NCI-H82 treated with DMSO at 0.1 percent for 48 hours (cell line): ENCODE measurements at regions not wholly inside any gene's neighbourhood (a gene's known extent, or its start where the extent isn't known, plus 50 kb on each side); places are given as distances from the start of the nearest gene placed in this dataset.

Experiments used
- DNase-seq: peaks from one replicate; lab custom pipeline; 2025; ENCODE audit not compliant: unreplicated experiment; lab: John Stamatoyannopoulos, UW

DNA sequence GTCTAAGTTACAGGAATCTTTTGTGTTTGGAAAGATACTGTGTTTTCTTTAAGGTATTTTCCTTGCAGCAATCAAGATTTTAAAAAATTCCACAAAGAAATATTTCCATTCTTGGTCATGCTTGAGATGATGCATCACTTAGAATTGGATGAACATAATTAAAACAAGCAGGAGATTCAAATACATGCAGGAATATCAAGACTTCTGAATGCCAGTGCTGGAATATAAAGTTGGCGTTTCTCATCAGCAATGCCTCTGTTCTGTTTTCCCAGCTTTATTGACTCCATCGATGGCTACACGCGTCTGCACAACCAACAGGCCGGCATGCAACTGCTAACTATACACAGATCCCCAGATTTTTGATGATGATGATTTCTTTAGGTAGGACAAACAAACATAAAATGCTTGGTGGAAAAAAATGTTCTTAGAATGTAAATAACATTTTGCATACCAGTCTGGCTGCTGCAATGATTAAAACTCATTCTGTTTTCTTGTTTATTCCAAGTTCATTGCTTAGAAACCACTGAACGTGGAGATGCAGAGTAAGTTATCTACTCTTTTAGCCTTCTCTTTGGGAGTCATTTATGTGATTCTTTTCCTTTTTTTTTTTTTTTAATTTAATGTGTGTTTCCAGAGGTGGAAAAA, 91.3 kb upstream of the FAM171A1 start:
- DNase-seq = no peak

DNA sequence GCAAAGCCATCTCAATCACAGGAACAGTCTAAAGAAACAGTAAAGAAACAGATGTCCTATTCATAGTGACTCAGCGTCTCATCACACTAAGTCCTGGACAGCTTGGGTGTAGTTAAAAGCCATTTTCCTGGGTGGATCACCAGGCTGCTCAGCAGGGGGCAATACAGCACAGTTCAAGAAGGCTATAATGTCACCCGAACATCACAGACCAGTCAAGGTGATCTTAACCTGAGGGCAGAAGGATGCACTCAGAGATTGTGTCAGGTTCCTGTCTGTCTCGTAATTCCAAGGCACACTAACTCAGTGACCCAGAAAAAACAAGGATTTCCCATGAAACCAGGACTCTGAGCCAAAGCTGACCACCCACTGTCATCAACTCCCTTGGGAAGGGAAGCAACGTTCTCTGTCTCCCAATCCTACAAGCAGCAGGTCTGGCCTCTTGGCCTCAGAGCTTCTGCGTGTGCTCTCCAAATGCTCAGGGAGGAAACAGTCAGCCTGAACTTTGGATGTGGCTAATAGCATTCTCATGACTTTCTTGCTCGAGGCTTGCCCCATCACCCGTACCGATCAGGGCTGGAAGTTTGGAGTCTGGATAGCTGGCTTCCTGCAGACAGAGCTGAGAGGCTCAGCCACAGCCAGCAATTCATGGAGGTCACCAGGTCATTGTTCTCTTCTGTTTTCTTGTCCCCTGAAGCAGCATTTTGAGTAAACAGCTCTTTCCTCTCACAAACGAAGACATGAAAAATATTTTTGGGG, 90.4 kb upstream of the FAM171A1 start:
- DNase-seq = no peak

- DNase-seq = no peak
Measured at GRCh38 chr10:15460661-15461060, 89.6 kb upstream of the FAM171A1 start.

GRCh38 chr10:15459218-15459617, 88.1 kb upstream of the FAM171A1 start:
- no peak for DNase-seq

DNA sequence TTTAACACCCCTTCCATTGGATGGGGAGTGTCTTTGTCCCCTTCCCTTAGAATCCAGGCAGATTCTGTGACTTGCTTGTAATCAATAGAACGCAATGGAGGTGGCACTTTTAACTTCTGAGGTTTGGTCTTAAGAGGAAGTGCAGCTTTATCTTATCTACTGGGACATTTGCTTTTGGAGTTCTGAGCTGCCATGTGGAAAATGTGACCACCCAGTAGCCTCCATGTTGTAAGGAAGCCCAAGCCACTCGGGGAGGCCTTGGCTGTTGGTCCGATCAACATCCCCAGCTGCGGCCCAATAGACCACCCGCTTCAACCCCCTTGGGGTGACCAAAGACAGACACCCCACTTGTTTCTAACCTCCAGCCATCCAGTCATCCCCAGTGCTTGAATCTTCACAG, 86.3 kb upstream of the FAM171A1 start:
- no peak for DNase-seq

DNA sequence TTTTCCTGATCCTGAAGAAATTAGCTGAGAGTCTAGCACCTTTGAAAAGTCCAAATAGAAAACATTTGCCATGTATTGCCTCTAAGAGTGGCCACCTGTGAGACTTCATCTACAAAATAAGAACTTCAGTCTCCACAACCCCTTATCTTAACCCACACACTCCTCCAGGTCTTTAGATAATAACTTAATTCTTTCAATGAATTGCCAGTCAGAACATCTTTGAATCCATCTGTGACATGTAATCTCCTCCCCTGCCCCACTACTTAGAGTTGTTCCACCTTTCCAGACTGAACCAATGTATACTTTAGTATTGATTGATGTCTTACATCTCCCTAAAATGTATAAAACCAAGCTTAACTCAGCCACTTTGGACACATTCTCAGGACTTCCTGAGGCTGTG, 84.4 kb upstream of the FAM171A1 start:
- DNase-seq = no peak

GRCh38 chr10:15453926-15454325, 82.8 kb upstream of the FAM171A1 start:
- DNase-seq = peak; percentile 59

DNA sequence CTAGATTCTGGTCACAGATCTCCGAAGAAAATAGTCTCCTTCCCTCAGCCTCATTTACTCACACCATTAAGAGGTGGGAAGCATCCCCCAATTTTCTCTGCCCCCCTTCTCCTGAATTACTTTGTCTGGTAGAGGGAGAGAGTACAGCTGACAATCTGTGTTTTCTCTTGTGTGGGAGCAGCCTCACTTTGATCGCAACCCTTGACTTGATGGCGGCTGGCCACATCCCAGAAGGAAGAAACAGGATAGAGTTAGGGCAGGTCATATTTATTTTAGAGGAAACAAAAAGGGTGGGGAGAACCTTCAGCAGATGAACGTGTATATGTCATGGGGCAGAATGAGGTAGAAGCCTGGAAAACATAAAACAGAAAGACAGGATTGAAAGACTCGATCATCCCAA, 82.4 kb upstream of the FAM171A1 start:
- no peak for DNase-seq

- DNase-seq = no peak
Measured at GRCh38 chr10:15452545-15452944, 81.5 kb upstream of the FAM171A1 start.

- no peak for DNase-seq
Measured at GRCh38 chr10:15451137-15452094, 80.3 kb upstream of the FAM171A1 start.

DNA sequence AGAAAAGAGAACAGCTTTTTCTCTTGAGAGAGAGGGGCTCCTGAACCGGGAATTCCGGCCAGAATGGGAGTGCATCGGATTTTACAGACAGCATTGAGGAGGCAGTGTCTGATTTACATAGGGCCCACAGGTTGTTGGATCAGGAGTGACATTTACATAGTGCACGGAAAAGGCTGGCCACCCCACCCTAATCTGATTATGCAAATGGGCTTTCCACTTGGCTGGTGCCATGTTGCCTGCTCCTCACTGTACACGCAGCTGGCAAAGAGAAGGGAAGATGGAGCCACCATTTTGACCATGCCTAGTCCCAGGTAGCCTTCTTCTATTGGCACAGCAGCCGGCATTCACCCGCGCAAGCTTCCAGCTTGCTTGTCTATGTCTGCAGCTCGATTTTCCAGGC, 77.5 kb upstream of the FAM171A1 start:
- DNase-seq = peak; percentile 23

GRCh38 chr10:15445006-15445390, 73.9 kb upstream of the FAM171A1 start:
- DNase-seq = no peak

DNA sequence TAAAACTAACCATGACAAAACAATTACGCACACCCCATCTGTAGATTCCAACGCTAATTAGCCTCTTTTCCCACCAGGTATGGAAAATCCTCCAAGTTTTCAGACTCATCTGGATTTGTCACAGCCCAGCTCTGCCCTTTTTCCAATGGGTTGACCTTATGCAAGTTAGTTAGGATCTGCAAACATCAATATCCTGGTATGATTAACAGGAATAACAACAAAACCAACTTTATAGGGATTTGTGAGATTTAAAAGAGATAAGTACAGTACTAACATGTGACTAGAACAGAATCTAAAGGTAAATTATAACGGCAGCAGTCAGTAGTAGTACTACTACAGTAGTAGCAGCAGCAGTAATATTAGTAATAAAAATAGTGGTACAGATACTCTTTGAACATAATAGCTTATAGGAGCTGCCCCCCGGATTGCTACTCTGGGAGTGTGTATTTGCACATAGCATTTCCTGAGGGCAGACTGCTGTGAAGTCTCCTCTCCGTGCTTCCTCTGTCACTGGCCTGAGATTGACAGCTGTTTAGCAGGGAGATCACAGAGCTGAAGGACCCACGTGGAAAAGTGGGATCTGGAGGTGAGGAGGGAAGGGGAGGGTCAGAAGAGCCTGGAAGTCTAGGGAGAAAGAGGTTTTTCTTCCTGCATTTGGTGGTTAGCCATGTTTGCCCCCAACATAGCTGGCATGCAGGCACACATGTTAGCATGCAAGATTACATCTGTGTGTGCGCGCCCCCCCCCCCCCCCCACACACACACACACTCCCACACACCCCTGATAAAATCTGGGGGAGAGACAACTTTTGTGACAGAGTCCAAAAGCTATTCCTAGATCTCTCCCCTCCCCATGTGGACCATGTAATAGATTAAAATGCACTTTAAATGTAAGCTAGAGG, 73.3 kb upstream of the FAM171A1 start:
- DNase-seq = no peak

DNA sequence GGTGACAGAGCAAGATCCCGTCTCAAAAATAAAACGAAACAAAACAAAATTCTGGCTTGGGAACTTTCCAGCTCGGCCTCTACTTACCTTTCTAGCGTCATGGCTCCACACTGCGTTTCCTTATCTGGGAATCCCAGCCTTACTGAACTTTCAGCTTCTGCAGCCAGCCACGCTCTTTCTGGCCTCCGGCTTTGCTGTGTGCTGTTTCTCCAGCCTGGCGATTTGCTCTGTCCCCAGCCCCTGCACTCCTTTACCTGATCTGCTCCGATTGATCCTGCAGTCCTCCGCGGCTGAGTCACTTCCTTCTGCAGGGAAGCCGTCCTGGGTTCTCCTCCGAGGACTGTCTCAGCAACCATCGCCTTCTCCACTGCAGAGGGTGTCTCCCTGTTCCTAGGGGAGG, 71.0 kb upstream of the FAM171A1 start:
- no peak for DNase-seq

DNA sequence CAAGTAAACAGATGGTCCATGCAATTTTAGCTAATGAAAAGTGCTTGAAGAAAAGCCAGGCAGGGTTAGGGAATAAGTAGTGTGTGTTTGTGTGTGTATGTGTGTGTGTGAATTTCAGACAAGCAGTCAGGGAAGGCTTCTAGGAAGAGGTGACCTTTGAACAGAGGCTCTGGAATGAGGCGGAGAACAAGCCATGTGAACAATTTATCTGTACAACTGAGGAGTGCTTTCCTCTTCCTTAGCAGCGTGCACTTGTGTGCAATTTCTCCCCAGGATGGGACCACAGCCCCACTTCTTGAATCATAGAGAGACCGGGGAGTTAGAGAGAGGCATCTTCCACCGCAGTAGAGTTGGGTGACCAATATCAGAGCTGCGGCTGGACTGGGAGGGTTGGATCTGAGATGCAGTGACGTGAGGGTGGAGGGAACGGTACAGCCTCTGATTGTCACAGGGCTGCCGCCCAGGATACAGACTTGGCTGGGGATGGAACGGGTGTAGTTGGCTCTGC, 69.2 kb upstream of the FAM171A1 start:
- DNase-seq = no peak

DNA sequence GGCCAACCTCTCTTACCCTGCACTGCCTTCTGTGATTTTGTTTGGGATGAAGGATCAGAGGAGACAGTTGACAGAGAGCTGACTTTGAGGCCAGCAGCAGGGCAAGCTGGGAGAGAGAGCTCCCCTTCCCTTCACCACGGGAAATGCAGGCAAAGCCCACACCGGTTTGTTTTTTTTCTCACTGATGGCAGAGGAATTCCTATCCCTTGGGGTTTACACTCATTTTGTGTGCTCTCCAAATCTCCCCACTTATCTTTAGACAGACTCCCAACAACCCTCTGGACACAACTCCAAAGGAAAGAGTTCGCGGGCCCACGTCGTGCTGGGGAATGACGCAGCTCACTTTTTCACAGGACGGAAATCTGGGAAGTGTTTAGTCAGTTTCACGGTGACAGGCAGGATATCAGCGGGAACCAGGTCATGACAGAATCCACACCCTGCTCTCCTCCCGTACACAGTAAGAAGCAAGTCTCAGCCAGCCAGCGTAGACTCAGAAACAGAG, 68.3 kb upstream of the FAM171A1 start:
- no peak for DNase-seq

GRCh38 chr10:15436696-15437095, 65.6 kb upstream of the FAM171A1 start:
- DNase-seq = no peak

DNA sequence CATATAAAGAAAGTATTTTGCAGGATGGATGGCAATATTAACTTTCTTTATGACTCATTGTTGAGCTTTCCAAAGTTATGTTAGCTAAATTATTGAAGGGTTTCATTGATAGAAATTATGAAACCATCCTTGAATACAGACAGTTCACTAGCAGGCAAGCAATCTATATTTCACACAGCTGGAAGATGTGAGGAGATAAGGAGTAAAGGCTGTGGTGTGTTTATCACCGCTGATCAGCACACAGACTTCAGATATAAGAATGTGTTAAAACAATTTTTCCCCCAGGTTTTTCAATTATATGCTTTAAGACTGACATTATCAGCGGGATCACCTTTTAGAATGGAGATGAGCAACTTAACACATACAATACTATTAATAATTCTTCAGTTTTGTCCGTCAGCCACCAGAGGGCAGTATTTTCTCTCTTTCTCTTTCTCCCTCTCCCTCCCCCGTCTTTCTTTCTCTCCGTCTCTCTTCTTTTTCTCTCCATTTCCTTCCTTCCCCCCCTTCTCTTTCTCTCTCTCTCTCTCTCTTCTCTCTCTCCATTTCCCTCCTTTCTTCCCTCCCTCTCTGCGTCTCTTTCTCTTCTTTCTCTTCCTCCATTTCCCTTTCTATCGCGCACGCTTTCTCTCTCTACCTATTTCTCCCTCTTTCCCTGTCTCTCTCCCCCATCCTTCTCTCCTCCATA, 62.9 kb upstream of the FAM171A1 start:
- peak; percentile 42 for DNase-seq

- no peak for DNase-seq
Measured at GRCh38 chr10:15432266-15432665, 61.2 kb upstream of the FAM171A1 start.
